ENCODE measurements at regions not wholly inside any gene's neighbourhood (a gene's known extent, or its start where the extent isn't known, plus 50 kb on each side); places are given as distances from the start of the nearest gene placed in this dataset.

- ChIA-PET POLR2A (ENCODE audit: low non-redundant PET) (no interaction called here), CTCF (no interaction called here)
- H3K36me3 ChIP-seq (ENCODE audit: insufficient read depth, low read length, poor library complexity, severe bottlenecking), result no peaks in the 10 kb centered on the region
- no peak overlapping the region for H3K27ac ChIP-seq (ENCODE audit: low read depth, low read length, poor library complexity, severe bottlenecking)
- no peak for DNase-seq (ENCODE audit: low spot score)
- H3K27me3 ChIP-seq (replicated peaks; ENCODE audit: insufficient read depth, low read depth, low read length, poor library complexity), result no peaks in the 10 kb centered on the region
- no peak overlapping the region for H3K4me3 ChIP-seq (ENCODE audit: low read depth, low read length, poor library complexity, severe bottlenecking)
- H3K9me3 ChIP-seq (ENCODE audit: low read depth, low read length, poor library complexity, severe bottlenecking), result no peaks in the 10 kb centered on the region
- H3K4me1 ChIP-seq (ENCODE audit: insufficient read depth, low read length, poor library complexity, severe bottlenecking), result no peaks in the 10 kb centered on the region
- no TSS peak for BruUV-seq (replicated peaks)
- intact Hi-C loops (cut with micrococcal nuclease; ENCODE audit: unreplicated experiment), result no loop called here
- no peak for TF ChIP-seq EZH2 (IDR thresholded peaks at IDR 0.05; ENCODE audit: borderline replicate concordance, low read depth, low read length, poor library complexity, severe bottlenecking)
- no peak for TF ChIP-seq CTCF (conservative IDR thresholded peaks at IDR 0.05; ENCODE audit: low read depth, low read length)
Measured at GRCh38 chr13:80010286-80010831, 330.6 kb downstream of the SPRY2 start.

- no peak overlapping the region for H3K4me3 ChIP-seq (ENCODE audit: low read depth, low read length, poor library complexity, severe bottlenecking)
- H3K27me3 ChIP-seq (replicated peaks; ENCODE audit: insufficient read depth, low read depth, low read length, poor library complexity), result no peaks in the 10 kb centered on the region
- intact Hi-C loops (cut with micrococcal nuclease; ENCODE audit: unreplicated experiment), result no loop called here
- DNase-seq (ENCODE audit: low spot score), result no peak
- no peaks in the 10 kb centered on the region for H3K36me3 ChIP-seq (ENCODE audit: insufficient read depth, low read length, poor library complexity, severe bottlenecking)
- POLR2A ChIA-PET (ENCODE audit: low non-redundant PET), result no interaction called here
- CTCF ChIA-PET, result no interaction called here
- BruUV-seq (replicated peaks), result no TSS peak
- no peak overlapping the region for H3K27ac ChIP-seq (ENCODE audit: low read depth, low read length, poor library complexity, severe bottlenecking)
- no peaks in the 10 kb centered on the region for H3K9me3 ChIP-seq (ENCODE audit: low read depth, low read length, poor library complexity, severe bottlenecking)
- TF ChIP-seq EZH2 (IDR thresholded peaks at IDR 0.05; ENCODE audit: borderline replicate concordance, low read depth, low read length, poor library complexity, severe bottlenecking) (no peak), CTCF (conservative IDR thresholded peaks at IDR 0.05; ENCODE audit: low read depth, low read length) (no peak)
- H3K4me1 ChIP-seq (ENCODE audit: insufficient read depth, low read length, poor library complexity, severe bottlenecking), result no peaks in the 10 kb centered on the region
Measured at GRCh38 chr13:80009760-80010159, 331.2 kb downstream of the SPRY2 start.

GRCh38 chr13:80006940-80007339 is 334.0 kb downstream of the SPRY2 start:
- no peak for DNase-seq (ENCODE audit: low spot score)
- no peak overlapping the region for H3K27ac ChIP-seq (ENCODE audit: low read depth, low read length, poor library complexity, severe bottlenecking)
- no peak overlapping the region for H3K4me3 ChIP-seq (ENCODE audit: low read depth, low read length, poor library complexity, severe bottlenecking)
- no peaks in the 10 kb centered on the region for H3K27me3 ChIP-seq (replicated peaks; ENCODE audit: insufficient read depth, low read depth, low read length, poor library complexity)
- POLR2A ChIA-PET (ENCODE audit: low non-redundant PET), result no interaction called here
- H3K36me3 ChIP-seq (ENCODE audit: insufficient read depth, low read length, poor library complexity, severe bottlenecking), result no peaks in the 10 kb centered on the region
- H3K9me3 ChIP-seq (ENCODE audit: low read depth, low read length, poor library complexity, severe bottlenecking), result no peaks in the 10 kb centered on the region
- intact Hi-C loops (cut with micrococcal nuclease; ENCODE audit: unreplicated experiment), result no loop called here
- H3K4me1 ChIP-seq (ENCODE audit: insufficient read depth, low read length, poor library complexity, severe bottlenecking), result peaks cover 8% of the 10 kb centered on the region
- no TSS peak for BruUV-seq (replicated peaks)
- CTCF ChIA-PET, result no interaction called here
- TF ChIP-seq EZH2 (IDR thresholded peaks at IDR 0.05; ENCODE audit: borderline replicate concordance, low read depth, low read length, poor library complexity, severe bottlenecking) (no peak), CTCF (conservative IDR thresholded peaks at IDR 0.05; ENCODE audit: low read depth, low read length) (no peak)
